ENCODE measurements at regions not wholly inside any gene's neighbourhood (a gene's known extent, or its start where the extent isn't known, plus 50 kb on each side); places are given as distances from the start of the nearest gene placed in this dataset.

- no peak overlapping the region for H3K4me3 ChIP-seq (replicated peaks; ENCODE audit: low read depth, low read length)
- no peak for TF ChIP-seq CTCF (IDR thresholded peaks at IDR 0.05; ENCODE audit: insufficient read depth, low read length, poor library complexity, severe bottlenecking)
- DNase-seq (ENCODE audit: extremely low read depth, insufficient read length): no peak
- no peaks in the 10 kb centered on the region for H3K36me3 ChIP-seq (ENCODE audit: control insufficient read depth, insufficient read depth, low read length)
- H3K27me3 ChIP-seq (replicated peaks; ENCODE audit: control insufficient read depth, insufficient read depth, low read length): peaks cover 2% of the 10 kb centered on the region
Measured at GRCh38 chr9:88736136-88736637, 201.2 kb downstream of the NXNL2 start.

GRCh38 chr9:88737031-88737430, 202.1 kb downstream of the NXNL2 start:
- no peak for DNase-seq (ENCODE audit: extremely low read depth, insufficient read length)
- TF ChIP-seq CTCF (IDR thresholded peaks at IDR 0.05; ENCODE audit: insufficient read depth, low read length, poor library complexity, severe bottlenecking): no peak
- no peak overlapping the region for H3K4me3 ChIP-seq (replicated peaks; ENCODE audit: low read depth, low read length)

GRCh38 chr9:88737876-88738275, 202.9 kb downstream of the NXNL2 start:
- no peak for DNase-seq (ENCODE audit: extremely low read depth, insufficient read length)
- Histone ChIP-seq H3K36me3 (ENCODE audit: control insufficient read depth, insufficient read depth, low read length) (no peaks in the 10 kb centered on the region), H3K27me3 (replicated peaks; ENCODE audit: control insufficient read depth, insufficient read depth, low read length) (peaks cover 2% of the 10 kb centered on the region), H3K4me3 (replicated peaks; ENCODE audit: low read depth, low read length) (no peak overlapping the region)
- TF ChIP-seq CTCF (IDR thresholded peaks at IDR 0.05; ENCODE audit: insufficient read depth, low read length, poor library complexity, severe bottlenecking): no peak

More at GRCh38 chr9:88737031-88737430, 202.1 kb downstream of the NXNL2 start:
- H3K27me3 ChIP-seq (replicated peaks; ENCODE audit: control insufficient read depth, insufficient read depth, low read length): peaks cover 2% of the 10 kb centered on the region
- H3K36me3 ChIP-seq (ENCODE audit: control insufficient read depth, insufficient read depth, low read length): no peaks in the 10 kb centered on the region

- DNase-seq (ENCODE audit: extremely low read depth, insufficient read length): no peak
- no peaks in the 10 kb centered on the region for H3K36me3 ChIP-seq (ENCODE audit: control insufficient read depth, insufficient read depth, low read length)
- no peak for TF ChIP-seq CTCF (IDR thresholded peaks at IDR 0.05; ENCODE audit: insufficient read depth, low read length, poor library complexity, severe bottlenecking)
- peaks cover 2% of the 10 kb centered on the region for H3K27me3 ChIP-seq (replicated peaks; ENCODE audit: control insufficient read depth, insufficient read depth, low read length)
- H3K4me3 ChIP-seq (replicated peaks; ENCODE audit: low read depth, low read length): no peak overlapping the region
Measured at GRCh38 chr9:88738709-88739108, 203.7 kb downstream of the NXNL2 start.

GRCh38 chr9:88739373-88739772, 204.4 kb downstream of the NXNL2 start:
- no peak for DNase-seq (ENCODE audit: extremely low read depth, insufficient read length)
- no peak for TF ChIP-seq CTCF (IDR thresholded peaks at IDR 0.05; ENCODE audit: insufficient read depth, low read length, poor library complexity, severe bottlenecking)
- Histone ChIP-seq H3K27me3 (replicated peaks; ENCODE audit: control insufficient read depth, insufficient read depth, low read length) (peaks cover 2% of the 10 kb centered on the region), H3K36me3 (ENCODE audit: control insufficient read depth, insufficient read depth, low read length) (no peaks in the 10 kb centered on the region), H3K4me3 (replicated peaks; ENCODE audit: low read depth, low read length) (no peak overlapping the region)

GRCh38 chr9:88740844-88741243, 205.9 kb downstream of the NXNL2 start:
- peaks cover 2% of the 10 kb centered on the region for H3K27me3 ChIP-seq (replicated peaks; ENCODE audit: control insufficient read depth, insufficient read depth, low read length)
- no peak for DNase-seq (ENCODE audit: extremely low read depth, insufficient read length)
- TF ChIP-seq CTCF (IDR thresholded peaks at IDR 0.05; ENCODE audit: insufficient read depth, low read length, poor library complexity, severe bottlenecking): no peak
- H3K36me3 ChIP-seq (ENCODE audit: control insufficient read depth, insufficient read depth, low read length): no peaks in the 10 kb centered on the region
- no peak overlapping the region for H3K4me3 ChIP-seq (replicated peaks; ENCODE audit: low read depth, low read length)
